ENCODE measurements at regions not wholly inside any gene's neighbourhood (a gene's known extent, or its start where the extent isn't known, plus 50 kb on each side); places are given as distances from the start of the nearest gene placed in this dataset.

GRCh38 chr14:98411154-98411553, 860.8 kb downstream of the BCL11B start:
- Histone ChIP-seq H3K4me3 (replicated peaks; ENCODE audit: insufficient read depth, low read length) (no peak overlapping the region), H3K27ac (replicated peaks) (no peak overlapping the region), H3K27me3 (ENCODE audit: insufficient read depth, poor library complexity, severe bottlenecking) (no peaks in the 10 kb centered on the region)
- DNase-seq (ENCODE audit: low read depth in 1 of 2, low spot score in 1 of 2): no peak
- TF ChIP-seq SPI1 (IDR thresholded peaks at IDR 0.05; ENCODE audit: borderline replicate concordance, low read depth) (no peak), GABPA (IDR thresholded peaks at IDR 0.05; ENCODE audit: low read depth) (no peak), POLR2AphosphoS5 (IDR thresholded peaks at IDR 0.05; ENCODE audit: low read depth) (no peak)
- TF ChIP-seq, protein P1, sequence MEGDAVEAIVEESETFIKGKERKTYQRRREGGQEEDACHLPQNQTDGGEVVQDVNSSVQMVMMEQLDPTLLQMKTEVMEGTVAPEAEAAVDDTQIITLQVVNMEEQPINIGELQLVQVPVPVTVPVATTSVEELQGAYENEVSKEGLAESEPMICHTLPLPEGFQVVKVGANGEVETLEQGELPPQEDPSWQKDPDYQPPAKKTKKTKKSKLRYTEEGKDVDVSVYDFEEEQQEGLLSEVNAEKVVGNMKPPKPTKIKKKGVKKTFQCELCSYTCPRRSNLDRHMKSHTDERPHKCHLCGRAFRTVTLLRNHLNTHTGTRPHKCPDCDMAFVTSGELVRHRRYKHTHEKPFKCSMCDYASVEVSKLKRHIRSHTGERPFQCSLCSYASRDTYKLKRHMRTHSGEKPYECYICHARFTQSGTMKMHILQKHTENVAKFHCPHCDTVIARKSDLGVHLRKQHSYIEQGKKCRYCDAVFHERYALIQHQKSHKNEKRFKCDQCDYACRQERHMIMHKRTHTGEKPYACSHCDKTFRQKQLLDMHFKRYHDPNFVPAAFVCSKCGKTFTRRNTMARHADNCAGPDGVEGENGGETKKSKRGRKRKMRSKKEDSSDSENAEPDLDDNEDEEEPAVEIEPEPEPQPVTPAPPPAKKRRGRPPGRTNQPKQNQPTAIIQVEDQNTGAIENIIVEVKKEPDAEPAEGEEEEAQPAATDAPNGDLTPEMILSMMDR (IDR thresholded peaks at IDR 0.05; ENCODE audit: insufficient read depth, low read length): no peak
- TF ChIP-seq, protein P2, sequence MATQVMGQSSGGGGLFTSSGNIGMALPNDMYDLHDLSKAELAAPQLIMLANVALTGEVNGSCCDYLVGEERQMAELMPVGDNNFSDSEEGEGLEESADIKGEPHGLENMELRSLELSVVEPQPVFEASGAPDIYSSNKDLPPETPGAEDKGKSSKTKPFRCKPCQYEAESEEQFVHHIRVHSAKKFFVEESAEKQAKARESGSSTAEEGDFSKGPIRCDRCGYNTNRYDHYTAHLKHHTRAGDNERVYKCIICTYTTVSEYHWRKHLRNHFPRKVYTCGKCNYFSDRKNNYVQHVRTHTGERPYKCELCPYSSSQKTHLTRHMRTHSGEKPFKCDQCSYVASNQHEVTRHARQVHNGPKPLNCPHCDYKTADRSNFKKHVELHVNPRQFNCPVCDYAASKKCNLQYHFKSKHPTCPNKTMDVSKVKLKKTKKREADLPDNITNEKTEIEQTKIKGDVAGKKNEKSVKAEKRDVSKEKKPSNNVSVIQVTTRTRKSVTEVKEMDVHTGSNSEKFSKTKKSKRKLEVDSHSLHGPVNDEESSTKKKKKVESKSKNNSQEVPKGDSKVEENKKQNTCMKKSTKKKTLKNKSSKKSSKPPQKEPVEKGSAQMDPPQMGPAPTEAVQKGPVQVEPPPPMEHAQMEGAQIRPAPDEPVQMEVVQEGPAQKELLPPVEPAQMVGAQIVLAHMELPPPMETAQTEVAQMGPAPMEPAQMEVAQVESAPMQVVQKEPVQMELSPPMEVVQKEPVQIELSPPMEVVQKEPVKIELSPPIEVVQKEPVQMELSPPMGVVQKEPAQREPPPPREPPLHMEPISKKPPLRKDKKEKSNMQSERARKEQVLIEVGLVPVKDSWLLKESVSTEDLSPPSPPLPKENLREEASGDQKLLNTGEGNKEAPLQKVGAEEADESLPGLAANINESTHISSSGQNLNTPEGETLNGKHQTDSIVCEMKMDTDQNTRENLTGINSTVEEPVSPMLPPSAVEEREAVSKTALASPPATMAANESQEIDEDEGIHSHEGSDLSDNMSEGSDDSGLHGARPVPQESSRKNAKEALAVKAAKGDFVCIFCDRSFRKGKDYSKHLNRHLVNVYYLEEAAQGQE (IDR thresholded peaks at IDR 0.05; ENCODE audit: insufficient replicate concordance, low read depth): no peak

DNA sequence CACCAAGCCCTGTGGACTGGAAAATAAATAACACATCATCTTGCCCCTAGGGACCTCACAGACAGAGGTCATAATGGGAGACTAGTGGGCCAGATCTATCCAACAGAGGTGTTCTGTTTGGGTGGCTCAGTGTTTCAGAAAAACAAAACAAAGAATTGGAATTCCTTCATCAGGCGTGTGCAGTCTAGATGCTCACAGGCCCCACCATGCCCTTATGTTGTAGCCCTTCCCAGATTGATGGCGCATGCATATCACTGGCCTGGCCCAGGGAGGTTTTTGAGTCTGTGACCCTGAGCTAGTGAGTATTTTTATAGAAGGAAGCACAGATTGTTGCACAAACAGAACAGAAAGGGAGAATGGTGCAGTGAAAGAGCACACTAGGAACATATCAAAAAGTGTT, 859.6 kb downstream of the BCL11B start:
- no peak for DNase-seq (ENCODE audit: low read depth in 1 of 2, low spot score in 1 of 2)
- TF ChIP-seq SPI1 (IDR thresholded peaks at IDR 0.05; ENCODE audit: borderline replicate concordance, low read depth) (no peak), POLR2AphosphoS5 (IDR thresholded peaks at IDR 0.05; ENCODE audit: low read depth) (no peak), GABPA (IDR thresholded peaks at IDR 0.05; ENCODE audit: low read depth) (no peak)
- TF ChIP-seq, protein P2 (IDR thresholded peaks at IDR 0.05; ENCODE audit: insufficient replicate concordance, low read depth): no peak
- TF ChIP-seq, protein P1 (IDR thresholded peaks at IDR 0.05; ENCODE audit: insufficient read depth, low read length): no peak
- Histone ChIP-seq H3K27ac (replicated peaks) (no peak overlapping the region), H3K4me3 (replicated peaks; ENCODE audit: insufficient read depth, low read length) (no peak overlapping the region), H3K27me3 (ENCODE audit: insufficient read depth, poor library complexity, severe bottlenecking) (no peaks in the 10 kb centered on the region)

GRCh38 chr14:98415766-98416165, 856.2 kb downstream of the BCL11B start:
- Histone ChIP-seq H3K4me3 (replicated peaks; ENCODE audit: insufficient read depth, low read length) (no peak overlapping the region), H3K27ac (replicated peaks) (no peak overlapping the region), H3K27me3 (ENCODE audit: insufficient read depth, poor library complexity, severe bottlenecking) (no peaks in the 10 kb centered on the region)
- no peak for DNase-seq (ENCODE audit: low read depth in 1 of 2, low spot score in 1 of 2)
- no peak for TF ChIP-seq GABPA (IDR thresholded peaks at IDR 0.05; ENCODE audit: low read depth)
- TF ChIP-seq, protein P1 (IDR thresholded peaks at IDR 0.05; ENCODE audit: insufficient read depth, low read length): no peak
- TF ChIP-seq POLR2AphosphoS5 (IDR thresholded peaks at IDR 0.05; ENCODE audit: low read depth): no peak
- TF ChIP-seq, protein P2 (IDR thresholded peaks at IDR 0.05; ENCODE audit: insufficient replicate concordance, low read depth): no peak
- no peak for TF ChIP-seq SPI1 (IDR thresholded peaks at IDR 0.05; ENCODE audit: borderline replicate concordance, low read depth)
